HUES6 (cell line): ENCODE measurements at regions not wholly inside any gene's neighbourhood (a gene's known extent, or its start where the extent isn't known, plus 50 kb on each side); places are given as distances from the start of the nearest gene placed in this dataset.

Experiments
- H3K27ac ChIP-seq: 2 replicates; pipeline ENCODE4 v1.7.0; 2013; ENCODE audit warnings: low read depth, mild to moderate bottlenecking, low read length, inconsistent platforms
- H3K27me3 ChIP-seq: 2 replicates; pipeline ENCODE4 v1.6.1; 2013; ENCODE audit warnings: low read length; ENCODE audit not compliant: control insufficient read depth, insufficient read depth
- H3K36me3 ChIP-seq: 2 replicates; pipeline ENCODE4 v1.6.1; 2013; ENCODE audit warnings: low read length; ENCODE audit not compliant: control insufficient read depth, insufficient read depth
- H3K4me1 ChIP-seq: 2 replicates; pipeline ENCODE4 v1.6.1; 2013; ENCODE audit warnings: low read length; ENCODE audit not compliant: control insufficient read depth, insufficient read depth
- H3K4me3 ChIP-seq: 2 replicates; pipeline ENCODE4 v1.5.1; 2013; ENCODE audit warnings: low read depth, low read length
- H3K9ac ChIP-seq: one replicate; pipeline ENCODE4 v1.6.1; 2013; ENCODE audit warnings: mild to moderate bottlenecking, low read length
- H3K9me3 ChIP-seq: 2 replicates; pipeline ENCODE4 v1.6.1; 2013; ENCODE audit warnings: low read depth, low read length; ENCODE audit not compliant: control insufficient read depth, insufficient read depth

- no peak overlapping the region for H3K27ac ChIP-seq
- H3K9me3 ChIP-seq: no peaks in the 10 kb centered on the region
- peaks cover 8% of the 10 kb centered on the region; the same call in 1 of the 2 replicates for H3K4me1 ChIP-seq
- no peaks in the 10 kb centered on the region for H3K36me3 ChIP-seq
- peak overlapping the region; percentile 53 for H3K4me3 ChIP-seq
- no peak overlapping the region for H3K9ac ChIP-seq
- H3K27me3 ChIP-seq: peaks cover 27% of the 10 kb centered on the region
These were observed 154.3 kb downstream of the BCL11B start for GRCh38 chr14:99117671-99118045.

GRCh38 chr14:99118046-99118721 lies 153.8 kb downstream of the BCL11B start:
- Histone ChIP-seq H3K27ac (no peak overlapping the region), H3K27me3 (peaks cover 27% of the 10 kb centered on the region), H3K36me3 (no peaks in the 10 kb centered on the region), H3K4me1 (peaks cover 8% of the 10 kb centered on the region; the same call in 1 of the 2 replicates), H3K9ac (no peak overlapping the region), H3K4me3 (peak overlapping the region; percentile 53), H3K9me3 (no peaks in the 10 kb centered on the region)

DNA sequence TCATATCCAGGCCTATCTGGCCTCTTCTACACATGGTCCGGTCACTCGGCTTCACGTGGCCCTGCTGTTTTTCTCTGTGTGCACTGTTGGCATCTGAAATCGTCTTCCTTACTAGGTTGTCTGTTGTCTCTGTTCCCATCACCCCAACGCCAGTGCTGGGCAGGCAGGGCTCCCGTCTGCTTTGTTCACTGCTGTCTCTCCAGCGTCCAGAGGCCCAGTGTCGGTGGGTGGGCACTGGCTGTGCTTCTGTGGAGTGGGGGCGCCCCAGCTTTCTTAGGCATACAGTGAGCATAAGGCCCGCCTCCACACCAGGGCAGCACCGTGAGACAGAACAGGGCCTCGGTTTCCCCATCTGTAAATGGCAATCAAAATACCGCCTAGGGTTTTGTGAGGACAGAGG lies 153.1 kb downstream of the BCL11B start:
- peaks cover 27% of the 10 kb centered on the region for H3K27me3 ChIP-seq
- peaks cover 8% of the 10 kb centered on the region; the same call in 1 of the 2 replicates for H3K4me1 ChIP-seq
- H3K9ac ChIP-seq: no peak overlapping the region

More for the DNA sequence above, 153.1 kb downstream of the BCL11B start:
- Histone ChIP-seq H3K9me3 (no peaks in the 10 kb centered on the region), H3K4me3 (no peak overlapping the region), H3K27ac (no peak overlapping the region), H3K36me3 (no peaks in the 10 kb centered on the region)
